GM23248 (cell line): ENCODE measurements at regions not wholly inside any gene's neighbourhood (a gene's known extent, or its start where the extent isn't known, plus 50 kb on each side); places are given as distances from the start of the nearest gene placed in this dataset.

Experiments used
- EZH2 ChIP-seq: fragments of 200-600 bp; sonication (generic); IDR thresholded peaks from 2 replicates; pipeline ENCODE4 v1.6.1; 2018; ENCODE audit warnings: antibody characterized with exemption, mild to moderate bottlenecking; ENCODE audit not compliant: insufficient read depth, poor library complexity, severe bottlenecking
- EZH2phosphoT487 ChIP-seq: fragments of 200-600 bp; sonication (generic); IDR thresholded peaks from 2 replicates; pipeline ENCODE4 v1.6.1; 2018; ENCODE audit warnings: antibody characterized with exemption, moderate library complexity, mild to moderate bottlenecking, low read depth; ENCODE audit not compliant: insufficient read depth

DNA sequence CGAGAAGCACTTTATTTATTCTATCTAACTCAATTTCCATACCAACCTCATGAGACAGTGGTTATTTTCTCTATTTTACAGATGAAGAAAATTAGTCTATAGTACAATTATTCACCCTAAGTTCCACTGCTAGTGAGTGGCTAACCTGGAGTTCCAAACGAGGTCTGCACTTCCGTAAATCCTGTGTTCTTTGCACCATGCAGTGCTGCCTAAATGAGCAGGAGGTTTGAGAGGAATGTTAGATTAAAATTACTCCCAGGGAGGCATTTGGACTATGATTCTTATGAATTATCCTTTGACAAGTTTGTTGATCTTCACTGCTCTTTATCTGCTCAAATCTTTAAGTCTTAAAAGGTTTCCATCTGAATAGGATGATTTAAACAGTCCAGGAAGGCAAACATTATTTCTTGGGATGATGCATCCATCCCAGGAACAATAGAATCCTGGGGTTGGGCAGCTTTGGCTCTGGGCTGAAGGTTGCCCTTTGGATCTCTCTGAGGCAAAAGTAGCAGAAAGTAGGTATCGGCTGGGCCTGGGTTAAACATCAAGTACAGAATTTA is 400.8 kb downstream of the REEP3 start:
- TF ChIP-seq EZH2 (no peak), EZH2phosphoT487 (no peak)
